ENCODE measurements at regions not wholly inside any gene's neighbourhood (a gene's known extent, or its start where the extent isn't known, plus 50 kb on each side); places are given as distances from the start of the nearest gene placed in this dataset.

- TF ChIP-seq CTCF (IDR thresholded peaks at IDR 0.05) (no peak), POLR2A (IDR thresholded peaks at IDR 0.05) (no peak)
These were observed 159.3 kb upstream of the LAMA2 start for GRCh38 chr6:128723667-128724066.

All from esophagus squamous epithelium (tissue), 4 donors.